ENCODE measurements at regions not wholly inside any gene's neighbourhood (a gene's known extent, or its start where the extent isn't known, plus 50 kb on each side); places are given as distances from the start of the nearest gene placed in this dataset.

- DNase-seq (ENCODE audit: low read depth): no peak
Observed at GRCh38 chr1:106964495-106964894, 92.0 kb upstream of the PRMT6 start.

- DNase-seq (ENCODE audit: low read depth): no peak
Observed at GRCh38 chr1:106968644-106969043, 87.8 kb upstream of the PRMT6 start.

GRCh38 chr1:106969731-106970130, 86.7 kb upstream of the PRMT6 start:
- no peak for DNase-seq (ENCODE audit: low read depth)

- DNase-seq (ENCODE audit: low read depth): no peak
Observed at GRCh38 chr1:106972074-106972473, 84.4 kb upstream of the PRMT6 start.

- DNase-seq (ENCODE audit: low read depth): no peak
Observed at GRCh38 chr1:106975944-106976343, 80.5 kb upstream of the PRMT6 start.

- peak; percentile 63 for DNase-seq (ENCODE audit: low read depth)
Observed at GRCh38 chr1:106978477-106979322, 77.8 kb upstream of the PRMT6 start.

GRCh38 chr1:106979371-106979770, 77.1 kb upstream of the PRMT6 start:
- DNase-seq (ENCODE audit: low read depth): no peak

- DNase-seq (ENCODE audit: low read depth): peak; percentile 48
Observed at GRCh38 chr1:106980121-106980520, 76.4 kb upstream of the PRMT6 start.

- no peak for DNase-seq (ENCODE audit: low read depth)
Observed at GRCh38 chr1:106984801-106985200, 71.7 kb upstream of the PRMT6 start.

- DNase-seq (ENCODE audit: low read depth): no peak
Observed at GRCh38 chr1:106986603-106987002, 69.9 kb upstream of the PRMT6 start.

- no peak for DNase-seq (ENCODE audit: low read depth)
Observed at GRCh38 chr1:106995970-106996369, 60.5 kb upstream of the PRMT6 start.

GRCh38 chr1:106998431-106999002, 58.0 kb upstream of the PRMT6 start:
- DNase-seq (ENCODE audit: low read depth): no peak

- DNase-seq (ENCODE audit: low read depth): no peak
Observed at GRCh38 chr1:107000902-107001301, 55.6 kb upstream of the PRMT6 start.

- DNase-seq (ENCODE audit: low read depth): no peak
Observed at GRCh38 chr1:107003972-107004371, 52.5 kb upstream of the PRMT6 start.

GRCh38 chr1:107004421-107004820, 52.1 kb upstream of the PRMT6 start:
- DNase-seq (ENCODE audit: low read depth): no peak
